Liver (tissue), 8 donors: ENCODE measurements at regions not wholly inside any gene's neighbourhood (a gene's known extent, or its start where the extent isn't known, plus 50 kb on each side); places are given as distances from the start of the nearest gene placed in this dataset.

ENCODE experiments used
- DNase-seq: peaks from one replicate; pipeline ENCODE4 v3.0.0-alpha.2; 2017; ENCODE audit warnings: low spot score
- H3K27ac ChIP-seq, 2 donors: one replicate each; pipeline ENCODE4 v1.7.0; 2013; ENCODE audit warnings: inconsistent platforms in 2 of 2, low read length in 2 of 2, control low read depth in 1 of 2, low read depth in 1 of 2, mild to moderate bottlenecking in 1 of 2
- H3K27me3 ChIP-seq, 4 donors: one replicate each; pipeline versions ENCODE4 v1.6.1 to v1.7.0; 2013; ENCODE audit warnings: low read length in 3 of 4, inconsistent platforms in 1 of 4, mild to moderate bottlenecking in 1 of 4, moderate library complexity in 1 of 4; ENCODE audit not compliant: control insufficient read depth in 4 of 4, insufficient read depth in 4 of 4
- H3K36me3 ChIP-seq, 4 donors: one replicate each; pipeline versions ENCODE4 v1.6.1 to v1.7.0; 2013; ENCODE audit warnings: low read length in 3 of 4, mild to moderate bottlenecking in 3 of 4, low read depth in 1 of 4, moderate library complexity in 1 of 4; ENCODE audit not compliant: control insufficient read depth in 4 of 4, insufficient read depth in 3 of 4
- H3K4me1 ChIP-seq, 4 donors: one replicate each; pipeline versions ENCODE4 v1.6.1 to v1.7.0; 2013; ENCODE audit warnings: low read length in 3 of 4, mild to moderate bottlenecking in 3 of 4, moderate library complexity in 1 of 4; ENCODE audit not compliant: control insufficient read depth in 4 of 4, insufficient read depth in 4 of 4
- H3K4me3 ChIP-seq, 3 donors: one replicate each; pipeline versions ENCODE4 v1.6.1 to v1.7.0; 2013; ENCODE audit warnings: low read length in 3 of 3, control low read depth in 1 of 3, low read depth in 1 of 3, mild to moderate bottlenecking in 1 of 3
- H3K9ac ChIP-seq, 2 donors: one replicate each; pipeline ENCODE4 v1.7.0; 2013; ENCODE audit warnings: low read length in 2 of 2, mild to moderate bottlenecking in 2 of 2, moderate library complexity in 2 of 2, control low read depth in 1 of 2, low read depth in 1 of 2
- H3K9me3 ChIP-seq, 4 donors: one replicate each; pipeline versions ENCODE4 v1.6.1 to v1.7.0; 2013; ENCODE audit warnings: low read length in 3 of 4; ENCODE audit not compliant: control insufficient read depth in 4 of 4
- ATF3 ChIP-seq: IDR thresholded peaks from 2 replicates; pipeline ENCODE4 v1.6.1; 2016; ENCODE audit warnings: antibody characterized with exemption
- CTCF ChIP-seq: fragments of 150-350 bp; IDR thresholded peaks from 2 replicates; pipeline ENCODE4 v1.5.1; 2017; ENCODE audit warnings: improper control_type of control experiment, low read depth, low read length; ENCODE audit not compliant: missing input control
- GABPA ChIP-seq, 2 donors: IDR thresholded peaks in 1 of 2; conservative IDR thresholded peaks in 1 of 2; 2 replicates each; pipeline ENCODE4 v1.6.1; 2016; ENCODE audit warnings: antibody characterized with exemption in 2 of 2, mild to moderate bottlenecking in 1 of 2, moderate library complexity in 1 of 2
- JUND ChIP-seq, 2 donors: IDR thresholded peaks; 2 replicates each; pipeline ENCODE4 v1.6.1; 2016; ENCODE audit warnings: antibody characterized with exemption in 2 of 2
- MAX ChIP-seq: IDR thresholded peaks from 2 replicates; pipeline ENCODE4 v1.6.1; 2016; ENCODE audit warnings: antibody characterized with exemption
- NR2F2 ChIP-seq: IDR thresholded peaks from 2 replicates; pipeline ENCODE4 v1.6.1; 2016; ENCODE audit warnings: antibody characterized with exemption
- RAD21 ChIP-seq, 2 donors: IDR thresholded peaks; 2 replicates each; pipeline ENCODE4 v1.6.1; 2016; ENCODE audit warnings: antibody characterized with exemption in 2 of 2, mild to moderate bottlenecking in 2 of 2
- REST ChIP-seq: IDR thresholded peaks from 2 replicates; pipeline ENCODE4 v1.6.1; 2016; ENCODE audit warnings: antibody characterized with exemption, mild to moderate bottlenecking
- RXRA ChIP-seq, 2 donors: IDR thresholded peaks; 2 replicates each; pipeline ENCODE4 v1.6.1; 2017 to 2018; ENCODE audit warnings: antibody characterized with exemption in 2 of 2, mild to moderate bottlenecking in 1 of 2
- TAF1 ChIP-seq: conservative IDR thresholded peaks from 2 replicates; pipeline ENCODE4 v1.6.1; 2016; ENCODE audit warnings: antibody characterized with exemption, mild to moderate bottlenecking
- YY1 ChIP-seq: IDR thresholded peaks from 2 replicates; pipeline ENCODE4 v1.6.1; 2016; ENCODE audit warnings: antibody characterized with exemption, mild to moderate bottlenecking
- ZBTB33 ChIP-seq: IDR thresholded peaks from 2 replicates; pipeline ENCODE4 v1.6.1; 2016; ENCODE audit warnings: antibody characterized with exemption
- WGBS: extraction: QIAGEN DNeasy Blood & Tissue Kit; methylation state at CpG from one replicate; pipeline ENCODE4 v1.1.7; 2013; 5-methylcytosine and 5-hydroxymethylcytosine counted together
- donor health status: healthy.
- donor health status: healthy.
- donor health status: healthy.
- donor health status: healthy.
- donor health status: healthy.

GRCh38 chr3:139180489-139180888, 135.8 kb upstream of the PRR23C start:
- TF ChIP-seq CTCF (no peak), JUND (IDR thresholded peaks at IDR 0.05) (no peak), RXRA (IDR thresholded peaks at IDR 0.05) (no peak), RAD21 (IDR thresholded peaks at IDR 0.05) (no peak), ZBTB33 (no peak), YY1 (no peak), MAX (no peak), NR2F2 (no peak), TAF1 (no peak), GABPA (IDR thresholded peaks at IDR 0.05 in 1 of 2, conservative IDR thresholded peaks at IDR 0.05 in 1 of 2) (no peak), ATF3 (no peak)
- 98% methylated on average over 2 of the region's 2 CpGs for WGBS
- no peaks in the 10 kb centered on the region for H3K27me3 ChIP-seq

GRCh38 chr3:139182143-139182542, 137.5 kb upstream of the PRR23C start:
- no peak overlapping the region for H3K27ac ChIP-seq
- no peak for TF ChIP-seq ATF3
- no peak for TF ChIP-seq MAX
- H3K9ac ChIP-seq = no peak overlapping the region
- peaks cover 0 to 7% (median 0%) of the 10 kb centered on the region in 4 donors for H3K9me3 ChIP-seq
- no peak overlapping the region for H3K4me3 ChIP-seq
- H3K4me1 ChIP-seq = no peaks in the 10 kb centered on the region
- DNase-seq = no peak
- 58% methylated on average over 2 of the region's 2 CpGs for WGBS
- H3K36me3 ChIP-seq = no peaks in the 10 kb centered on the region
- no peaks in the 10 kb centered on the region for H3K27me3 ChIP-seq

More at GRCh38 chr3:139180489-139180888, 135.8 kb upstream of the PRR23C start:
- Histone ChIP-seq H3K27ac (no peak overlapping the region), H3K36me3 (no peaks in the 10 kb centered on the region), H3K9ac (no peak overlapping the region), H3K9me3 (peaks cover 0 to 7% (median 0%) of the 10 kb centered on the region in 4 donors), H3K4me3 (no peak overlapping the region), H3K4me1 (no peaks in the 10 kb centered on the region)
- no peak for DNase-seq

GRCh38 chr3:139182598-139182997, 137.9 kb upstream of the PRR23C start:
- 86% methylated on average over 2 of the region's 2 CpGs for WGBS
- Histone ChIP-seq H3K27ac (no peak overlapping the region), H3K9me3 (peaks cover 0 to 7% (median 0%) of the 10 kb centered on the region in 4 donors), H3K27me3 (no peaks in the 10 kb centered on the region), H3K36me3 (no peaks in the 10 kb centered on the region), H3K4me1 (no peaks in the 10 kb centered on the region), H3K9ac (no peak overlapping the region), H3K4me3 (no peak overlapping the region)
- TF ChIP-seq REST (no peak), MAX (no peak)
- no peak for DNase-seq
